Fibroblast of the aortic adventitia (primary cell): ENCODE measurements at regions not wholly inside any gene's neighbourhood (a gene's known extent, or its start where the extent isn't known, plus 50 kb on each side); places are given as distances from the start of the nearest gene placed in this dataset.

Experiments used
- DNase-seq: peaks from one replicate; pipeline ENCODE4 v3.0.0-alpha.2; 2010; ENCODE audit warnings: low read depth
- H3K4me3 ChIP-seq: 2 replicates; pipeline ENCODE4 v1.5.1; 2011; ENCODE audit warnings: low read depth, mild to moderate bottlenecking, control low read depth, low read length, moderate library complexity
- CTCF ChIP-seq: IDR thresholded peaks from 2 replicates; pipeline ENCODE4 v1.5.1; 2011; ENCODE audit warnings: mild to moderate bottlenecking, low read length, control low read depth, inconsistent platforms; ENCODE audit not compliant: insufficient read depth

- H3K4me3 ChIP-seq = no peak overlapping the region
- TF ChIP-seq CTCF = no peak
- no peak for DNase-seq
These were observed 591.8 kb downstream of the BUD13 start for GRCh38 chr11:116180806-116181600.

- TF ChIP-seq CTCF = no peak
- no peak for DNase-seq
- no peak overlapping the region for H3K4me3 ChIP-seq
These were observed 593.4 kb downstream of the BUD13 start for GRCh38 chr11:116179401-116179800.

- no peak for TF ChIP-seq CTCF
- no peak overlapping the region for H3K4me3 ChIP-seq
- no peak for DNase-seq
These were observed 595.1 kb downstream of the BUD13 start for GRCh38 chr11:116177521-116178210.

GRCh38 chr11:116176484-116177005 lies 596.2 kb downstream of the BUD13 start:
- H3K4me3 ChIP-seq = no peak overlapping the region
- DNase-seq = no peak
- TF ChIP-seq CTCF = no peak

- no peak overlapping the region for H3K4me3 ChIP-seq
- no peak for DNase-seq
- no peak for TF ChIP-seq CTCF
These were observed 597.1 kb downstream of the BUD13 start for GRCh38 chr11:116175707-116176106.

GRCh38 chr11:116173941-116174911 lies 598.6 kb downstream of the BUD13 start:
- no peak for DNase-seq
- TF ChIP-seq CTCF = no peak
- no peak overlapping the region for H3K4me3 ChIP-seq
